Cardiac muscle cell (in vitro differentiated cells and primary cell): ENCODE measurements at regions not wholly inside any gene's neighbourhood (a gene's known extent, or its start where the extent isn't known, plus 50 kb on each side); places are given as distances from the start of the nearest gene placed in this dataset.

ENCODE experiments used
- DNase-seq, 2 donors: peaks; one replicate each; pipeline versions ENCODE4 v3.0.0 to v3.0.0-alpha.2; 2010 to 2017; ENCODE audit warnings: low read depth in 1 of 2, low spot score in 1 of 2
- H3K27ac ChIP-seq: fragments of 200-600 bp; sonication (generic); 2 replicates; pipeline ENCODE4 v1.5.1; 2016
- H3K27me3 ChIP-seq: fragments of 200-600 bp; sonication (generic); 2 replicates; pipeline ENCODE4 v1.6.0; 2016; ENCODE audit warnings: control low read depth
- H3K36me3 ChIP-seq: fragments of 200-600 bp; sonication (generic); 2 replicates; pipeline ENCODE4 v1.5.1; 2016; ENCODE audit warnings: control low read depth
- H3K4me1 ChIP-seq: fragments of 200-600 bp; sonication (generic); 2 replicates; pipeline ENCODE4 v1.8.1; 2017; ENCODE audit warnings: low read depth, mild to moderate bottlenecking, mixed run types
- H3K4me3 ChIP-seq: fragments of 200-600 bp; sonication (generic); 2 replicates; pipeline ENCODE4 v1.5.1; 2016; ENCODE audit warnings: mild to moderate bottlenecking
- H3K9me3 ChIP-seq: fragments of 200-600 bp; sonication (generic); 2 replicates; pipeline ENCODE4 v1.5.1; 2017; ENCODE audit warnings: low read depth, mild to moderate bottlenecking, control low read depth
- CTCF ChIP-seq: IDR thresholded peaks from 2 replicates; pipeline ENCODE4 v1.5.1; 2012; ENCODE audit warnings: low read depth, mild to moderate bottlenecking, low read length

GRCh38 chrX:147828719-147829118 is 83.0 kb upstream of the FMR1 start:
- no peak overlapping the region for H3K4me3 ChIP-seq
- H3K9me3 ChIP-seq: no peaks in the 10 kb centered on the region

GRCh38 chrX:147832707-147833348 is 78.9 kb upstream of the FMR1 start:
- TF ChIP-seq CTCF: no peak
- no peak overlapping the region for H3K4me3 ChIP-seq
- no peak for DNase-seq
- no peak overlapping the region for H3K27ac ChIP-seq
- H3K4me1 ChIP-seq: peaks cover 10% of the 10 kb centered on the region
- no peaks in the 10 kb centered on the region for H3K36me3 ChIP-seq
- no peaks in the 10 kb centered on the region for H3K27me3 ChIP-seq
- no peaks in the 10 kb centered on the region for H3K9me3 ChIP-seq

More at GRCh38 chrX:147828719-147829118, 83.0 kb upstream of the FMR1 start:
- no peaks in the 10 kb centered on the region for H3K27me3 ChIP-seq
- peaks cover 3% of the 10 kb centered on the region for H3K4me1 ChIP-seq
- DNase-seq: no peak
- no peak for TF ChIP-seq CTCF
- no peaks in the 10 kb centered on the region for H3K36me3 ChIP-seq
- H3K27ac ChIP-seq: no peak overlapping the region

GRCh38 chrX:147838465-147839131 is 73.1 kb upstream of the FMR1 start:
- Histone ChIP-seq H3K36me3 (no peaks in the 10 kb centered on the region), H3K4me1 (peaks cover 8% of the 10 kb centered on the region), H3K9me3 (no peaks in the 10 kb centered on the region), H3K27me3 (no peaks in the 10 kb centered on the region), H3K27ac (no peak overlapping the region), H3K4me3 (no peak overlapping the region)
- no peak for DNase-seq
- no peak for TF ChIP-seq CTCF

- H3K36me3 ChIP-seq: no peaks in the 10 kb centered on the region
- no peak for TF ChIP-seq CTCF
- DNase-seq: peak in 1 of 2 donors; percentile 19
- H3K27ac ChIP-seq: no peak overlapping the region
- H3K27me3 ChIP-seq: no peaks in the 10 kb centered on the region
- peaks cover 14% of the 10 kb centered on the region for H3K4me1 ChIP-seq
- H3K9me3 ChIP-seq: no peaks in the 10 kb centered on the region
- no peak overlapping the region for H3K4me3 ChIP-seq
These were observed 65.0 kb upstream of the FMR1 start for GRCh38 chrX:147846676-147847075.

GRCh38 chrX:147847999-147848398 is 63.7 kb upstream of the FMR1 start:
- Histone ChIP-seq H3K27me3 (no peaks in the 10 kb centered on the region), H3K27ac (no peak overlapping the region), H3K4me1 (peaks cover 14% of the 10 kb centered on the region), H3K4me3 (no peak overlapping the region), H3K9me3 (no peaks in the 10 kb centered on the region), H3K36me3 (no peaks in the 10 kb centered on the region)
- TF ChIP-seq CTCF: no peak
- DNase-seq: no peak
